ENCODE measurements at regions not wholly inside any gene's neighbourhood (a gene's known extent, or its start where the extent isn't known, plus 50 kb on each side); places are given as distances from the start of the nearest gene placed in this dataset.
A peak's percentile ranks its signal among the peaks of the same experiment; 100 is the strongest.

- no peaks in the 10 kb centered on the region for H3K27me3 ChIP-seq
- no peak overlapping the region for H3K4me3 ChIP-seq
- peak overlapping the region; percentile 41 to 72 for H3K27ac ChIP-seq
- no peak for DNase-seq (ENCODE audit: low spot score)
- no peaks in the 10 kb centered on the region for H3K36me3 ChIP-seq
- peaks cover 0 to 8% of the 10 kb centered on the region in 2 donors for H3K4me1 ChIP-seq
- TF ChIP-seq CTCF (IDR thresholded peaks at IDR 0.05): no peak
- no peaks in the 10 kb centered on the region for H3K9me3 ChIP-seq
Observed at GRCh38 chr18:10027461-10027860, 113.6 kb downstream of the VAPA start.

- peaks cover 0 to 16% of the 10 kb centered on the region in 2 donors for H3K4me1 ChIP-seq
- DNase-seq (ENCODE audit: low spot score): no peak
- no peak overlapping the region for H3K4me3 ChIP-seq
Observed at GRCh38 chr18:10029711-10030110, 115.9 kb downstream of the VAPA start.

GRCh38 chr18:10030816-10031541, 117.2 kb downstream of the VAPA start:
- Histone ChIP-seq H3K27me3 (no peaks in the 10 kb centered on the region), H3K4me3 (no peak overlapping the region), H3K27ac (no peak overlapping the region), H3K36me3 (no peaks in the 10 kb centered on the region), H3K9me3 (no peaks in the 10 kb centered on the region), H3K4me1 (peaks cover 0 to 25% of the 10 kb centered on the region in 2 donors)
- no peak for TF ChIP-seq CTCF (IDR thresholded peaks at IDR 0.05)
- no peak for DNase-seq (ENCODE audit: low spot score)

More at GRCh38 chr18:10029711-10030110, 115.9 kb downstream of the VAPA start:
- H3K9me3 ChIP-seq: no peaks in the 10 kb centered on the region
- no peak for TF ChIP-seq CTCF (IDR thresholded peaks at IDR 0.05)
- H3K27me3 ChIP-seq: no peaks in the 10 kb centered on the region
- H3K36me3 ChIP-seq: no peaks in the 10 kb centered on the region
- H3K27ac ChIP-seq: peak overlapping the region in 1 of 2 donors; percentile 27

- Histone ChIP-seq H3K27ac (peak overlapping the region; percentile 45 to 65), H3K27me3 (no peaks in the 10 kb centered on the region), H3K9me3 (no peaks in the 10 kb centered on the region), H3K36me3 (no peaks in the 10 kb centered on the region), H3K4me1 (peaks cover 0 to 21% of the 10 kb centered on the region in 2 donors), H3K4me3 (peak overlapping the region in 1 of 2 donors; percentile 36)
- no peak for DNase-seq (ENCODE audit: low spot score)
- TF ChIP-seq CTCF (IDR thresholded peaks at IDR 0.05): peak in 1 of 2 donors; percentile 70
Observed at GRCh38 chr18:10032331-10033015, 118.7 kb downstream of the VAPA start.

GRCh38 chr18:10033016-10033399, 119.2 kb downstream of the VAPA start:
- peaks cover 0 to 21% of the 10 kb centered on the region in 2 donors for H3K4me1 ChIP-seq
- H3K27ac ChIP-seq: peak overlapping the region; percentile 45 to 65
- TF ChIP-seq CTCF (IDR thresholded peaks at IDR 0.05): no peak
- no peak for DNase-seq (ENCODE audit: low spot score)
- no peaks in the 10 kb centered on the region for H3K36me3 ChIP-seq
- H3K27me3 ChIP-seq: no peaks in the 10 kb centered on the region
- no peaks in the 10 kb centered on the region for H3K9me3 ChIP-seq
- peak overlapping the region in 1 of 2 donors; percentile 36 for H3K4me3 ChIP-seq
